ENCODE measurements at regions not wholly inside any gene's neighbourhood (a gene's known extent, or its start where the extent isn't known, plus 50 kb on each side); places are given as distances from the start of the nearest gene placed in this dataset.

DNA sequence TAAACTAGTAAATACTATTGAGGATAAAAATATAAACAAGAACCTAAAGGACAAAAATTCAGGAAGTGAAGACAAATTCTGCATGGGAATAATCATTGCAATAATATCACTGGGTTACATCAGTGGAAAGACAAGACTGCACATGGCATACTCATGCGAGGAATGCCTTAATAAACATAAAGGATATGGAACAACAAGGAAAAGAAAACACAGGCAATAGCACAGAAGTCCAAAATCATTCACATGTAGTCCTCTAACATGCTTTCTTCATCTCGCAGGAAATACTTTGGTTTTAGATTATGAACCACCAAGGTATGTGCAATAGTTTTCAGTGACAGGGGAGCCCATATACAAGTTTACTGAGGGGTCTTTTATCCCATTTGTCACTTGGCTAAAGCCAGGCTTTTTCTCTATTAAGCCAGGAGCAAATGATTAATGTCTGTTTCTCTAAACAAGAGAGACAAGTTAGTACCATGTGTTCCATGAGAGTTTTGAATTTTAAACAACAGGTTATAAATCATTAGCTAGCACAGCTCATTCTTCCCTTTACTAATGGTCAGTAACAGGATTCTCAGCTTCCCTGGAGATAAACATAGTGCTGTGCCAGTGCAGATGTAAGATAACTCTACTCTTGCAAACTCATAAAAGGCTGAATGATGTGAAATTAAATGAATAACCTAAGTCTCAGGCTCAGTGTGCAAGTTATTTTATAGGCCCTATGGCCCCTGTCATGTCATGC lies 353.6 kb upstream of the FSIP2 start:
- TF ChIP-seq CTCF (IDR thresholded peaks at IDR 0.05), result no peak
- no peak for TF ChIP-seq EZH2 (IDR thresholded peaks at IDR 0.05)
